Prostate gland (tissue), 2 donors: ENCODE measurements at regions not wholly inside any gene's neighbourhood (a gene's known extent, or its start where the extent isn't known, plus 50 kb on each side); places are given as distances from the start of the nearest gene placed in this dataset.

ENCODE experiments used
- DNase-seq: peaks from one replicate; pipeline ENCODE4 v3.0.0-alpha.2; 2019; ENCODE audit warnings: low spot score
- H3K27ac ChIP-seq, 2 donors: fragments of 200-600 bp; sonication (generic); 2 replicates each; pipeline ENCODE4 v1.5.1; 2017 to 2019
- H3K27me3 ChIP-seq: fragments of 200-600 bp; sonication (generic); replicated peaks from 2 replicates; pipeline ENCODE4 v1.5.1; 2019; ENCODE audit not compliant: insufficient read depth
- H3K36me3 ChIP-seq, 2 donors: fragments of 200-600 bp; sonication (generic); 1 replicate in 1 of 2; 2 replicates in 1 of 2; pipeline versions ENCODE4 v1.5.1 to v1.8.1; 2017 to 2019
- H3K4me1 ChIP-seq: fragments of 200-600 bp; sonication (generic); replicated peaks from 2 replicates; pipeline ENCODE4 v1.5.1; 2019
- H3K4me3 ChIP-seq, 2 donors: fragments of 200-600 bp; sonication (generic); 2 replicates each; pipeline ENCODE4 v1.5.1; 2017 to 2019
- H3K9me3 ChIP-seq: fragments of 200-600 bp; sonication (generic); 2 replicates; pipeline ENCODE4 v1.5.1; 2017
- CTCF ChIP-seq, 4 experiments: fragments of 200-600 bp in 2 of 4; fragments of 450-650 bp in 2 of 4; sonication (generic) in 2 of 4; IDR thresholded peaks; 1 replicate in 3 of 4; 2 replicates in 1 of 4; pipeline ENCODE4 v1.5.1; 2016 to 2019; ENCODE audit warnings: antibody characterized with exemption in 4 of 4, mild to moderate bottlenecking in 2 of 4, moderate library complexity in 2 of 4
- POLR2A ChIP-seq: fragments of 450-650 bp; IDR thresholded peaks from one replicate; pipeline ENCODE4 v1.6.1; 2016; ENCODE audit warnings: antibody characterized with exemption, mild to moderate bottlenecking
- POLR2AphosphoS5 ChIP-seq: sonication (generic); formaldehyde crosslinking; IDR thresholded peaks from one replicate; pipeline ENCODE4 v1.6.1; 2017; ENCODE audit warnings: antibody characterized with exemption
- WGBS: methylation state at CpG from one replicate; pipeline ENCODE4 v1.1.5; 2018; 5-methylcytosine and 5-hydroxymethylcytosine counted together
- intact Hi-C: fragments of 100-400 bp; cut with DNase I; formaldehyde crosslinking; loops from one replicate; pipeline ENCODE4 v1.14.2; 2022

- Histone ChIP-seq H3K9me3 (no peaks in the 10 kb centered on the region), H3K27ac (no peak overlapping the region), H3K27me3 (no peaks in the 10 kb centered on the region), H3K4me1 (no peaks in the 10 kb centered on the region), H3K36me3 (no peaks in the 10 kb centered on the region), H3K4me3 (no peak overlapping the region)
- 95% methylated on average over 1 of the region's 1 CpG for WGBS
- TF ChIP-seq CTCF (IDR thresholded peaks at IDR 0.05), result no peak
- TF ChIP-seq POLR2A, result no peak
- TF ChIP-seq POLR2AphosphoS5, result no peak
- intact Hi-C loops, result no loop called here
- DNase-seq, result no peak
These were observed 51.7 kb upstream of the SLC27A6 start for GRCh38 chr5:128913551-128913950.
